Ishikawa (cell line): ENCODE measurements at regions not wholly inside any gene's neighbourhood (a gene's known extent, or its start where the extent isn't known, plus 50 kb on each side); places are given as distances from the start of the nearest gene placed in this dataset.

Experiments used
- CEBPB ChIP-seq: IDR thresholded peaks from 2 replicates; pipeline ENCODE4 v1.6.1; 2012
- CREB1 ChIP-seq: IDR thresholded peaks from 2 replicates; pipeline ENCODE4 v1.6.1; 2012; ENCODE audit warnings: low read depth
- EGR1 ChIP-seq: IDR thresholded peaks from 2 replicates; pipeline ENCODE4 v1.6.1; 2012
- EP300 ChIP-seq: IDR thresholded peaks from 2 replicates; pipeline ENCODE4 v1.6.1; 2012; ENCODE audit warnings: borderline replicate concordance
- FOXM1 ChIP-seq: IDR thresholded peaks from 2 replicates; pipeline ENCODE4 v1.6.1; 2012; ENCODE audit warnings: low read depth, borderline replicate concordance
- NFIC ChIP-seq: IDR thresholded peaks from 2 replicates; pipeline ENCODE4 v1.6.1; 2012
- RAD21 ChIP-seq: IDR thresholded peaks from 2 replicates; pipeline ENCODE4 v1.6.1; 2012; ENCODE audit warnings: low read depth
- TAF1 ChIP-seq: IDR thresholded peaks from 2 replicates; pipeline ENCODE4 v1.6.1; 2012; ENCODE audit warnings: low read depth, mild to moderate bottlenecking
- TCF12 ChIP-seq: IDR thresholded peaks from 2 replicates; pipeline ENCODE4 v1.6.1; 2012; ENCODE audit warnings: low read depth
- TEAD4 ChIP-seq: IDR thresholded peaks from 2 replicates; pipeline ENCODE4 v1.6.1; 2012
- YY1 ChIP-seq: IDR thresholded peaks from 2 replicates; pipeline ENCODE4 v1.6.1; 2012; ENCODE audit warnings: low read depth
- ZBTB7A ChIP-seq: IDR thresholded peaks from 2 replicates; pipeline ENCODE4 v1.6.1; 2012; ENCODE audit warnings: low read depth
- TF ChIP-seq, protein P1 (sequence below): IDR thresholded peaks from 2 replicates; pipeline ENCODE4 v1.6.1; 2012
- TF ChIP-seq, protein P2 (sequence below): IDR thresholded peaks from 2 replicates; pipeline ENCODE4 v1.6.1; 2012; ENCODE audit warnings: low read depth, mild to moderate bottlenecking
- TF ChIP-seq, protein P3 (sequence below): IDR thresholded peaks from 2 replicates; pipeline ENCODE4 v1.6.1; 2012

DNA sequence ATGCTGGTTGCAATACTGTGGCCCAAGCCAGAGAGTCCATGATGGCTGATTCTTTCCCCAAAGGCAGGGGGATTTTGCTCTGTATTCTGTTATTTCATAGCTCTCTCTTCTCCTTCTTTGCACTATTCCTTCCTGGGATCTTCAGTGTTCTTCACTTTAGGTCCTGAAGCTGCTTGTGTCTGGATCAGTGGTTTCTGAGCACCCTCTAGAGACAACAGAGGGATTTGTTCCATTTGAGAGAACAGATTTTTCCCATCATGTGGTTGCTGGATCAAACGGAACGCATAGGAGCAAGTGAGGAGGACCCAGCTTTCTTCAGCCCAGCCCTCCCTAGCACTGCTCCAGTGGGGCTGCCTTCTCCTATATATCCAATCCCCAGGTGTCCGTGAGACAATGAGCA lies 68.7 kb upstream of the SYN3 start:
- TF ChIP-seq, protein P1, sequence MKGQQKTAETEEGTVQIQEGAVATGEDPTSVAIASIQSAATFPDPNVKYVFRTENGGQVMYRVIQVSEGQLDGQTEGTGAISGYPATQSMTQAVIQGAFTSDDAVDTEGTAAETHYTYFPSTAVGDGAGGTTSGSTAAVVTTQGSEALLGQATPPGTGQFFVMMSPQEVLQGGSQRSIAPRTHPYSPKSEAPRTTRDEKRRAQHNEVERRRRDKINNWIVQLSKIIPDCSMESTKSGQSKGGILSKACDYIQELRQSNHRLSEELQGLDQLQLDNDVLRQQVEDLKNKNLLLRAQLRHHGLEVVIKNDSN: no peak
- no peak for TF ChIP-seq EP300
- no peak for TF ChIP-seq FOXM1
- TF ChIP-seq ZBTB7A: no peak
- no peak for TF ChIP-seq CEBPB
- TF ChIP-seq, protein P2, sequence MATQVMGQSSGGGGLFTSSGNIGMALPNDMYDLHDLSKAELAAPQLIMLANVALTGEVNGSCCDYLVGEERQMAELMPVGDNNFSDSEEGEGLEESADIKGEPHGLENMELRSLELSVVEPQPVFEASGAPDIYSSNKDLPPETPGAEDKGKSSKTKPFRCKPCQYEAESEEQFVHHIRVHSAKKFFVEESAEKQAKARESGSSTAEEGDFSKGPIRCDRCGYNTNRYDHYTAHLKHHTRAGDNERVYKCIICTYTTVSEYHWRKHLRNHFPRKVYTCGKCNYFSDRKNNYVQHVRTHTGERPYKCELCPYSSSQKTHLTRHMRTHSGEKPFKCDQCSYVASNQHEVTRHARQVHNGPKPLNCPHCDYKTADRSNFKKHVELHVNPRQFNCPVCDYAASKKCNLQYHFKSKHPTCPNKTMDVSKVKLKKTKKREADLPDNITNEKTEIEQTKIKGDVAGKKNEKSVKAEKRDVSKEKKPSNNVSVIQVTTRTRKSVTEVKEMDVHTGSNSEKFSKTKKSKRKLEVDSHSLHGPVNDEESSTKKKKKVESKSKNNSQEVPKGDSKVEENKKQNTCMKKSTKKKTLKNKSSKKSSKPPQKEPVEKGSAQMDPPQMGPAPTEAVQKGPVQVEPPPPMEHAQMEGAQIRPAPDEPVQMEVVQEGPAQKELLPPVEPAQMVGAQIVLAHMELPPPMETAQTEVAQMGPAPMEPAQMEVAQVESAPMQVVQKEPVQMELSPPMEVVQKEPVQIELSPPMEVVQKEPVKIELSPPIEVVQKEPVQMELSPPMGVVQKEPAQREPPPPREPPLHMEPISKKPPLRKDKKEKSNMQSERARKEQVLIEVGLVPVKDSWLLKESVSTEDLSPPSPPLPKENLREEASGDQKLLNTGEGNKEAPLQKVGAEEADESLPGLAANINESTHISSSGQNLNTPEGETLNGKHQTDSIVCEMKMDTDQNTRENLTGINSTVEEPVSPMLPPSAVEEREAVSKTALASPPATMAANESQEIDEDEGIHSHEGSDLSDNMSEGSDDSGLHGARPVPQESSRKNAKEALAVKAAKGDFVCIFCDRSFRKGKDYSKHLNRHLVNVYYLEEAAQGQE: no peak
- TF ChIP-seq NFIC: no peak
- TF ChIP-seq YY1: no peak
- TF ChIP-seq TCF12: no peak

DNA sequence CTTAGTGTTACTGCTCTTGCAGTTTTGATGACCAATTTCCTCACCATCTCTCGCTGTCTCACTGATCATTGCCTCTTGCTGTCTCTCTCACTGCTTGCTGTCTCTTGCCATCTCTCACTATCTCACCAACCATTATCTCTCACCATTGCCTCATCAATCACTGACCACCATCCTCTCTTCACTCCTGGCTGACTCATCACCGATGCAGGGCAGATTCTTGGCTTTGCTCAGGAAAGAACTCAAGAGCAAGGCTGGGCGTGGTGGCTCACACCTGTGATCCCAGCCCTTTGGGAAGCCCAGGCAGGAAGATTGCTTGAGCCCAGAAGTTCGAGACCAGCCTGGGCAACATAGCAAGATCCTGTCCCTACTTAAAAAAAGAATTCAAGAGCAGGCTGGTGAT lies 66.3 kb upstream of the SYN3 start:
- TF ChIP-seq CREB1 (no peak), FOXM1 (no peak), ZBTB7A (no peak), CEBPB (no peak), TEAD4 (no peak), TAF1 (no peak), TCF12 (no peak), EP300 (no peak), RAD21 (no peak), NFIC (no peak), EGR1 (no peak), YY1 (no peak)
- TF ChIP-seq, protein P2: no peak
- TF ChIP-seq, protein P1: no peak
- TF ChIP-seq, protein P3, sequence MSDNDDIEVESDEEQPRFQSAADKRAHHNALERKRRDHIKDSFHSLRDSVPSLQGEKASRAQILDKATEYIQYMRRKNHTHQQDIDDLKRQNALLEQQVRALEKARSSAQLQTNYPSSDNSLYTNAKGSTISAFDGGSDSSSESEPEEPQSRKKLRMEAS: no peak

DNA sequence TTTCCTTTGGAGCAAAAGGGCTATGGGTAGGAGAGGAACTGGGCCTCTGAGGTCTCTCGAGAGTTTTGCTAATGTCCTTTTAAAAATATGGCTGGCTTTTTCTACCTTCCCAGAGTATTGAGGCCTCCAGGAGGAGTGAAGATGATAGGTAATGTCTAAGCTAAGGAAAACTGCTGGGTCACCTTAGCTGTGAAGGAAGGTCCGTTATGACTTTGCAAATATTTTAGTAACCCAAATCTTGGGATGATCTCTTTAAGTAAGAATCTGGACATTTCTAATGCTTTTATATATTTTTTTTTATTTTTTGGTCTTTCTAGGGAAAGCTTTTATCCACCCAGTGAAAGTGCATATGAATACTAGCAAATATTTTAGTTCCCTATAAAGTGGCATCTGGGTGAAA lies 60.9 kb upstream of the SYN3 start:
- TF ChIP-seq EGR1 (no peak), EP300 (no peak), TEAD4 (no peak), TCF12 (no peak), RAD21 (no peak), NFIC (no peak), CREB1 (no peak)
- TF ChIP-seq, protein P3: no peak
- TF ChIP-seq, protein P1: no peak

DNA sequence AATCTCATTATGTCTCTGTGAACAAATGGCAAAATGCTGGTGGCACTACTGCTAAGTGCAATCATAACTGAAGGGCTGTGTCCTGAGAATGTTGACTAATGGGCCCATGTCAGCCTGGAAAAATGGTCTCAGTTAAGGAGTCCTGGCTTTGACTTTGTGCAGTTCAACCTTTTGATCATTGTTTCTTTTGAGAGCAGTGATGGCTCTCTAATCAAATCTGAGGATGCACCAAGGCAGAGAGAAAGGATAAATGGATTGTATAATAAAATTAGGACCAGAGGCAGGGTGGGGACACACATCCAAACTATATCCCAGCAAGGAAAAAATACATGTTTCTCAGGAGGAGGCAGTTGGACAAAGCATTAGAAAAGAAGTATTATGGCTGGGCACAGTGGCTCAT lies 59.6 kb upstream of the SYN3 start:
- TF ChIP-seq NFIC: no peak
- TF ChIP-seq, protein P3: no peak
- no peak for TF ChIP-seq EGR1
- no peak for TF ChIP-seq YY1
- TF ChIP-seq RAD21: no peak
- TF ChIP-seq CREB1: no peak
- TF ChIP-seq, protein P1: no peak
- TF ChIP-seq CEBPB: no peak
- TF ChIP-seq TCF12: no peak
- TF ChIP-seq TAF1: no peak
- TF ChIP-seq ZBTB7A: no peak
- no peak for TF ChIP-seq TEAD4
- TF ChIP-seq, protein P2: no peak
- TF ChIP-seq FOXM1: no peak
- TF ChIP-seq EP300: no peak
